Prostate gland (tissue), 2 donors: ENCODE measurements at regions not wholly inside any gene's neighbourhood (a gene's known extent, or its start where the extent isn't known, plus 50 kb on each side); places are given as distances from the start of the nearest gene placed in this dataset.

Experiments
- DNase-seq: peaks from one replicate; pipeline ENCODE4 v3.0.0-alpha.2; 2019; ENCODE audit warnings: low spot score
- H3K27ac ChIP-seq, 2 donors: fragments of 200-600 bp; sonication (generic); 2 replicates each; pipeline ENCODE4 v1.5.1; 2017 to 2019
- H3K27me3 ChIP-seq: fragments of 200-600 bp; sonication (generic); replicated peaks from 2 replicates; pipeline ENCODE4 v1.5.1; 2019; ENCODE audit not compliant: insufficient read depth
- H3K36me3 ChIP-seq, 2 donors: fragments of 200-600 bp; sonication (generic); 1 replicate in 1 of 2; 2 replicates in 1 of 2; pipeline versions ENCODE4 v1.5.1 to v1.8.1; 2017 to 2019
- H3K4me1 ChIP-seq: fragments of 200-600 bp; sonication (generic); replicated peaks from 2 replicates; pipeline ENCODE4 v1.5.1; 2019
- H3K4me3 ChIP-seq, 2 donors: fragments of 200-600 bp; sonication (generic); 2 replicates each; pipeline ENCODE4 v1.5.1; 2017 to 2019
- H3K9me3 ChIP-seq: fragments of 200-600 bp; sonication (generic); 2 replicates; pipeline ENCODE4 v1.5.1; 2017
- POLR2A ChIP-seq: fragments of 450-650 bp; IDR thresholded peaks from one replicate; pipeline ENCODE4 v1.6.1; 2016; ENCODE audit warnings: antibody characterized with exemption, mild to moderate bottlenecking
- POLR2AphosphoS5 ChIP-seq: sonication (generic); formaldehyde crosslinking; IDR thresholded peaks from one replicate; pipeline ENCODE4 v1.6.1; 2017; ENCODE audit warnings: antibody characterized with exemption
- WGBS: methylation state at CpG from one replicate; pipeline ENCODE4 v1.1.5; 2018; 5-methylcytosine and 5-hydroxymethylcytosine counted together
- intact Hi-C: fragments of 100-400 bp; cut with DNase I; formaldehyde crosslinking; loops from one replicate; pipeline ENCODE4 v1.14.2; 2022
- TF ChIP-seq, protein P1 (sequence below), 4 experiments: fragments of 200-600 bp in 2 of 4; fragments of 450-650 bp in 2 of 4; sonication (generic) in 2 of 4; IDR thresholded peaks; 1 replicate in 3 of 4; 2 replicates in 1 of 4; pipeline ENCODE4 v1.5.1; 2016 to 2019; ENCODE audit warnings: antibody characterized with exemption in 4 of 4, mild to moderate bottlenecking in 2 of 4, moderate library complexity in 2 of 4

DNA sequence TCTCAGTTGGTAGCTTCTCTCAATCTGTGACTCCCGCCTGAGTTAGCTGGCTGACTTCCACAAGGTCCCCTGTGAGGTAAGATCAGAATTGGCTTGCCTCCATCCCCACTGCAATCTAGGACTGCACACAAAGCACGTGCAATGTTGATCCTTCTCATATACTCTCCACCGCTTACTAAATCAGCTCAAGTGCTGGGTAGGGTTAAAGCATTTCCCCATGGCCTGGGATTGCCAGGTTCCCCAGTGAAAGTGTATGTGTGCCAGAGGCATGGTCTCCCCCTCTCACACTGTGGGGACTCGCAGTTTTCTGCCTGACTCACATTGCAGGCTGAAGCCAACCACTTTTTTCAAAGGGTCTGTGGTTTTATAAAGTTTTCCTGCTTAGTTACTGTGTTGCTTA is 886.9 kb downstream of the FAM133A start:
- Histone ChIP-seq H3K27ac (no peak overlapping the region), H3K4me3 (no peak overlapping the region), H3K27me3 (no peaks in the 10 kb centered on the region), H3K4me1 (no peaks in the 10 kb centered on the region), H3K9me3 (no peaks in the 10 kb centered on the region), H3K36me3 (no peaks in the 10 kb centered on the region)
- no peak for DNase-seq
- WGBS: 51% methylated on average over 4 of the region's 4 CpGs
- TF ChIP-seq, protein P1, sequence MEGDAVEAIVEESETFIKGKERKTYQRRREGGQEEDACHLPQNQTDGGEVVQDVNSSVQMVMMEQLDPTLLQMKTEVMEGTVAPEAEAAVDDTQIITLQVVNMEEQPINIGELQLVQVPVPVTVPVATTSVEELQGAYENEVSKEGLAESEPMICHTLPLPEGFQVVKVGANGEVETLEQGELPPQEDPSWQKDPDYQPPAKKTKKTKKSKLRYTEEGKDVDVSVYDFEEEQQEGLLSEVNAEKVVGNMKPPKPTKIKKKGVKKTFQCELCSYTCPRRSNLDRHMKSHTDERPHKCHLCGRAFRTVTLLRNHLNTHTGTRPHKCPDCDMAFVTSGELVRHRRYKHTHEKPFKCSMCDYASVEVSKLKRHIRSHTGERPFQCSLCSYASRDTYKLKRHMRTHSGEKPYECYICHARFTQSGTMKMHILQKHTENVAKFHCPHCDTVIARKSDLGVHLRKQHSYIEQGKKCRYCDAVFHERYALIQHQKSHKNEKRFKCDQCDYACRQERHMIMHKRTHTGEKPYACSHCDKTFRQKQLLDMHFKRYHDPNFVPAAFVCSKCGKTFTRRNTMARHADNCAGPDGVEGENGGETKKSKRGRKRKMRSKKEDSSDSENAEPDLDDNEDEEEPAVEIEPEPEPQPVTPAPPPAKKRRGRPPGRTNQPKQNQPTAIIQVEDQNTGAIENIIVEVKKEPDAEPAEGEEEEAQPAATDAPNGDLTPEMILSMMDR (IDR thresholded peaks at IDR 0.05): no peak
- TF ChIP-seq POLR2AphosphoS5 (no peak), POLR2A (no peak)
- intact Hi-C loops: no loop called here

GRCh38 chrX:94576367-94577004 is 902.5 kb downstream of the FAM133A start:
- Histone ChIP-seq H3K4me3 (no peak overlapping the region), H3K27me3 (no peaks in the 10 kb centered on the region), H3K4me1 (no peaks in the 10 kb centered on the region), H3K27ac (no peak overlapping the region), H3K9me3 (no peaks in the 10 kb centered on the region), H3K36me3 (no peaks in the 10 kb centered on the region)
- TF ChIP-seq, protein P1 (IDR thresholded peaks at IDR 0.05): no peak
- no peak for TF ChIP-seq POLR2A
- no peak for TF ChIP-seq POLR2AphosphoS5
- WGBS: 69% methylated on average over 2 of the region's 2 CpGs
- no peak for DNase-seq
- intact Hi-C loops: no loop called here

DNA sequence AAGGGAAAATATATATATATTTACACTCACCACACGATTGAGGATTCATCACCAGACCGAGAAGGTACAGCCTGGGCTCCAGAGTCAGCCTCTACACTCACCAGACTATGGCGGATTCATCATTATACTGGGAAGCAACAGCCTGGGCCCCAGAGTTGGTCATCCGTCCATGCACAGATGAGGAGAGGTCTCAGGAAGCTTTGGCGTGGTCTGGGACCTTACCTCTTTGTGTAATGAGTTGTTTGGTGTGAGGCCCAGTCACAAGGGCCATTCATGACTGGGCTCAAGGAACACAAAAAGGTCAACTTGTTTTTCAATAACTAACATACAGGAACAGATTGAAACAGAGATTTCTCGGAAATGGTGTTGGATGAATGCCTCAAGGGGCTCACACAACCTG is 926.1 kb downstream of the FAM133A start:
- no peaks in the 10 kb centered on the region for H3K36me3 ChIP-seq
- DNase-seq: no peak
- 87% methylated on average over 6 of the region's 6 CpGs for WGBS
- intact Hi-C loops: no loop called here
- H3K4me3 ChIP-seq: no peak overlapping the region
- H3K9me3 ChIP-seq: no peaks in the 10 kb centered on the region
- H3K4me1 ChIP-seq: no peaks in the 10 kb centered on the region
- H3K27me3 ChIP-seq: no peaks in the 10 kb centered on the region
- no peak for TF ChIP-seq POLR2AphosphoS5
- TF ChIP-seq, protein P1 (IDR thresholded peaks at IDR 0.05): no peak
- TF ChIP-seq POLR2A: no peak
- H3K27ac ChIP-seq: no peak overlapping the region

DNA sequence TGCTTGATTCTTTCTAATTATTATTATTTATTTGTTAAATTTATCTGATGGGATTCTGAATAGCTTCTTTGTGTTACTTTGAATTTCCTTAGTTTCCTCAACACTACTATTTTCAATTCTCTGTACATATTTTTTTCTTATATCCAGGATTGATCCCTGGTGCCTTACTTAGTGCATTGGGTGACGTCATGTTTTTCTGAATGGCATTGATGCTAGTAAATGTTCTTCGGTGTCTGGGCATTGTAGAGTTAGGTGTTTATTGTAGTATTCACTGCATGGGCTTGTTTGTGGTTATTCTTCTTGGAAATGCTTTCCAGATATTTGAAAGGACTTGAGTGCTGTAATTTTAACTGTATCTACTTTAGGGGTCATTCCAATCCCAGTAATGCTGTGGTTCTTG is 938.1 kb downstream of the FAM133A start:
- WGBS: no CpG with 5 or more reads among the region's 2 CpGs
- intact Hi-C loops: no loop called here
- no peak for DNase-seq
- TF ChIP-seq POLR2A: no peak
- TF ChIP-seq, protein P1 (IDR thresholded peaks at IDR 0.05): no peak
- no peak for TF ChIP-seq POLR2AphosphoS5
- no peak overlapping the region for H3K27ac ChIP-seq
- H3K4me3 ChIP-seq: no peak overlapping the region
- H3K36me3 ChIP-seq: no peaks in the 10 kb centered on the region
- no peaks in the 10 kb centered on the region for H3K9me3 ChIP-seq
- no peaks in the 10 kb centered on the region for H3K4me1 ChIP-seq
- H3K27me3 ChIP-seq: no peaks in the 10 kb centered on the region

DNA sequence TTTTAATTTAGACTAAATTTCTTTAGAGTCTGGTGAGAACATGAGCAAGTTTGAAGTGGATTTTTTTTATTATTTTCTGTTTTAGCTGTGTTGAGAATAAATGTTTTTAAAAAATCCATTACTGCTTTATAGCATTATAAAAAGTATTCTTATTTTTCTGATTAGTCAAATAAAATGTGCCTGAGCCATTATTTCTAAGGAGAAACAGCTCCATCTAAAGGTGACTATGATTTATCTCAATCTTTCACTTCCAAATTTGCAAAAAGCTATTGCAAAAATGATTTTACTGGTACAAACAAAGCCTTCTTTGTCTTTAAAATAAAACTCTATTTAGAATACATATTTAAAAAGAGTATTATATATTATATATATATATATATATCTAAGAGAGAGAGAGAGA is 959.2 kb downstream of the FAM133A start:
- TF ChIP-seq POLR2AphosphoS5 (no peak), POLR2A (no peak)
- TF ChIP-seq, protein P1 (IDR thresholded peaks at IDR 0.05): no peak
- Histone ChIP-seq H3K36me3 (no peaks in the 10 kb centered on the region), H3K27ac (no peak overlapping the region), H3K9me3 (no peaks in the 10 kb centered on the region), H3K4me1 (no peaks in the 10 kb centered on the region), H3K27me3 (no peaks in the 10 kb centered on the region), H3K4me3 (no peak overlapping the region)
- intact Hi-C loops: no loop called here
- no peak for DNase-seq
